ENCODE measurements at regions not wholly inside any gene's neighbourhood (a gene's known extent, or its start where the extent isn't known, plus 50 kb on each side); places are given as distances from the start of the nearest gene placed in this dataset.
"Not testable (repeated sequence)": the region's sequence is repeated elsewhere in the genome, so short reads cannot be mapped to it uniquely, and the experiment has no call there.

DNA sequence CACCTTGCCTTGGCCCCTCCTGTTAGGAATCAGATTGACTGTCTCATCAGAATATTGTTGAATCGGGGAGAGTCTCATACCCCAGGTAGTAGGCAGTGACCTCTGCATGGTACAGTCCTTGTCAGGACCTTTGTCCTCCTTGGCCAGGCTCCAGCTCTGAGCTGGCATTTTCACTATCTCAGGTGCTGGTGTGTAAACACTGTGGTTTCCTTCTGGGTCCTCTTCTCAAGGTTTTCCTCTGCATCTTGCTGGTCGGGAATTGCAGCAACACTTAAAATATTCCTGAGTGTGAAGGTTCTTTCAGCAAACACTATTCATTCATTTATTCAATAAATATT is 69.7 kb upstream of the TAMM41 start:
- DNase-seq (ENCODE audit: extremely low read depth, low read depth, low spot score), result not testable (repeated sequence)

DNA sequence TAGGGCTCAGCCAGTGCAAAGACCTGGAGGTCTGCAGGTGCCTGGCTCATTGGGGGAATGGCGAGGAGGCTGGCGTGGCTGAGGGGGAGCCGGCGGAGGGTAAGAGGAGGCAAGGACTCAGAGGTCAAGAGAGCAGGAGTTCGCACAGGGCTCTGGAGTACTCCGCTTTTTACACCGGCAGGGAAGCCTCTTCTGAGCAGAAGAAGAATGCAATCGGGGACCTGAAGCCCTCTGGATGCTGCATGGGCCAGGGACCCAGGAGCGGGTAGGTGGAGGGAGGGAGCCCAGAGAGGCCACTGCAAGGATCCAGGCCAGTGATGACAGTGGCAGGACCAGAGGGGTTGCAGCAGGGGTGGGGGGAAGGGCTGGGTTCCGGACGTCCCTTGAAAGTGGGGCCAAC is 70.4 kb upstream of the TAMM41 start:
- DNase-seq (ENCODE audit: extremely low read depth, low read depth, low spot score), result no peak

DNA sequence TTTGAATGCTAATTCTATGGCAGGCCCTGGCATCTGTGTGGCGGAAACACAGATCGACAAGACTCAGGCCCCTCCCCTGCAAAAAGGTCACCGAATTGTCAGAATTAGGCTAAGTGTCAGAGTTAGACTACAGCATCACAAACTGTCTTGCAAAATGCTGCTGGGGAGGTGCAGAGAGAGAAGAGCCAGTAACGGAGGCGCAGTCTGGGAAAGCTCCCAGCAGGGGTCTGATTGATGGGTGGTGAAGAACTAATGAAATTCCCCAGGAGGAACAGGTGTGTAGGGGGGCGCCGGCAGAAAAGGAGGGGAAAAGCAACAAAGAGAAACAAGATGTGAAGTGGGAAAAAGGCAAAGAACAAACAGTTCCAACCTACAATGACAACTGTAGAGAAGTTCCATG is 72.7 kb upstream of the TAMM41 start:
- DNase-seq (ENCODE audit: extremely low read depth, low read depth, low spot score), result no peak

DNA sequence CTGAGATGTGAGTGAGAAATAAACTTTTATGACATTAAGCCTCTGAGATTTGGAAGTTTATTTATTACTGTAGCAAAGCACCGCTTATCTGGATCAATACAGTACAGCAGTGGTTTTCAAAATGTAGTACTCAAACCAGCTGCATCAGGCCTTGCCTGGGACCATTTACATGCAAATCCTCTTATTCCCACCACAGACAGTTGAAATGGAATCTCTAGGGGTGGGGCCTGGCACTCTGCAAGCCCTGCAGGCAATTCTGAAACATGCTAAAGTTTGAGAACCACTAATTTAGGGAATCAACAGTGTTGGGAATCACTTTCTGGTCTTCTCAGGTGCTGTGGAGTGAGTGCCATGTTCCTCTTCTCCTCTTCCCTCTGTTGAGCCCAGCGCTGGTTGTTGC is 77.8 kb upstream of the TAMM41 start:
- DNase-seq (ENCODE audit: extremely low read depth, low read depth, low spot score), result no peak

DNA sequence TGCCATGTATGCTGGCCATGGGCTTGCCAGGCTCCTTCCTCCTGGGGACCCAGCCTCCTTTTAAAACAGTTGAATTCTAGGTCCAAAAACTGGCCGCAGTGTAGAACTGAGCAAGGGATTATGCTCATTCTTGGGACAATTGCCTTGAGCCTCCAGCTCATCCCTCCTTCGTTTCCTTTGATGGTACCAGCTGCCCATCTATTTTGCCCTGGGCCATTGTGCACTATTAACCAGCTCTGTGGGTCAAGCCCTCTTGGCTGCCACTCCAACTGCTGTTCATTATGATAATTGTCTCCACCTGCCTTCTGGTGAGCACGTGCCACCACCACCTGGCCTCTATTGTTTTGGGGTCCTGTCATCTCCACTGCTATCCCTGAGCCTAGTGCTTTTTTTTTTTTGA is 75.8 kb upstream of the SYN2 start:
- no peak for DNase-seq (ENCODE audit: extremely low read depth, low read depth, low spot score)

DNA sequence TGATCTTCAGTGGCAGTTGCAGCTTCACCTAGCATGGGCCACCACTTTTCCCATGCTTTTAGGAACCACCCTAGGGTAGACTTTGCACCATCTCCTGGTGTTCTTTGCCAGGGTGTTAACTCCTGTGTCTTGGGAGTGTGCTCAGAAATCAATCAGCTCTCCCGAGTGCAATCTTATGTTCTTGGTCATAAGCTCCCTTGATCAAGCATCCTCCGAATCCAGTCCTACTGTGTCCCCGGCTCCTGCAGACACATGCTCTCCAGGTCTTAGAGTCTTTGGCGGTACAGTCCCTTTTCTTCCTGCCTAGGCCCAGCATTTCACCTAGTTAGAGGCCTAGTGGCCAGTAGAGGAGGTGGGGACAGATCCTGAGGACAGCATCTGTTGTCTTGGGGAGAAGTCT is 74.7 kb upstream of the SYN2 start:
- no peak for DNase-seq (ENCODE audit: extremely low read depth, low read depth, low spot score)

DNA sequence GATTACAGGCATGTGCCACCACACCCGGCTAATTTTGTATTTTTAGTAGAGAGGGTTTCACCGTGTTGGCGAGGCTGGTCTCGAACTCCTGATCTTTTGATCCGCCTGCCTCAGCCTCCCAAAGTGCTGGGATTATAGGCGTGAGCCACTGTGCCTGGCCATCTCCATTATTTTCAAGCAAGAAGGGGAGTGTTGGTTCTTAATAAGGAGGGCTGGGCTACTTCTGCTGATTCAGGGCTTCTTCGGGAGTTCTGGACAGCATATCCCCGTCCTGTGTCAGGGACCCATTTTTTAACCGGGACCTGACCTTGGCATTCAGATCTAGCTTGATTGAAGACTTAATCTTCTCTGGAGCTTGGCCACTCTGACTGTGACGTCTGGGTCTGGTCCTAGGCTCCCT is 74.1 kb upstream of the SYN2 start:
- no peak for DNase-seq (ENCODE audit: extremely low read depth, low read depth, low spot score)

DNA sequence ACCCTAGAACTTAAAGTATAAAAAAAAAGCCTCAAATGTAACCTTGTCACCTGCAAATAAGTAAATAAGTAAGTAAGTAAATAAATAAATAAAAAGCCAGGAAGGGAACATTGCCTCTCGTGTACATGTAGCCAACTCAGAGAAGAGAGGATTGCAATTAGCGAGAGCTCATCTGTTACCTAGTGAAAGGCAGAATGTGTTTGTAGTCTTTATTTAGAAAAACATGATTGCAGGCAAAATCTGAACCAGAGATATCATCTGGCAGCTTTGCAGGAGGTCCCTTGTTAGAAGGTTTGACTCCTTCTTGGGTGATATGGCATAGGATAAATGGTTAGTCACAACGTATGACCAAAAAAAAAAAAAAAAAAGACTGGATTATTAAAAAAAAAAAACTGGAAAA is 71.6 kb upstream of the SYN2 start:
- DNase-seq (ENCODE audit: extremely low read depth, low read depth, low spot score), result no peak

DNA sequence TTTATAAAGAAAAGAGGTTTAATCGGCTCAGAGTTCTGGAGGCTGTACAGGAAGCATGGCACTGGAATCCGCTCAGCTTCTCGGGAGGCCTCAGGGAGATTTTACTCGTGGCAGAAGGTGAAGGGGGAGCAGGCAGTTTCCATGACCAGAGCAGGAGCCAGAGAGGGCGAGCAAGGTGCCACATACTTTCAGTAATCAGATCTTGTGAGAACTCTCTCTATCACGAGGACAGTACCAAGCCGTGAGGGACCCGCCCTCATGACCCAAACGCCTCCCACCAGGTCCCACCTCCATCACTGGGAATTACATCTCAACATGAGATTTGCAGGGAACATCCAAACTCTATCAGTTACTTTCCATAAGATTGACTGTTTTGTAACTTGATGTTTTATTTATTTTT is 70.7 kb upstream of the SYN2 start:
- DNase-seq (ENCODE audit: extremely low read depth, low read depth, low spot score), result no peak

DNA sequence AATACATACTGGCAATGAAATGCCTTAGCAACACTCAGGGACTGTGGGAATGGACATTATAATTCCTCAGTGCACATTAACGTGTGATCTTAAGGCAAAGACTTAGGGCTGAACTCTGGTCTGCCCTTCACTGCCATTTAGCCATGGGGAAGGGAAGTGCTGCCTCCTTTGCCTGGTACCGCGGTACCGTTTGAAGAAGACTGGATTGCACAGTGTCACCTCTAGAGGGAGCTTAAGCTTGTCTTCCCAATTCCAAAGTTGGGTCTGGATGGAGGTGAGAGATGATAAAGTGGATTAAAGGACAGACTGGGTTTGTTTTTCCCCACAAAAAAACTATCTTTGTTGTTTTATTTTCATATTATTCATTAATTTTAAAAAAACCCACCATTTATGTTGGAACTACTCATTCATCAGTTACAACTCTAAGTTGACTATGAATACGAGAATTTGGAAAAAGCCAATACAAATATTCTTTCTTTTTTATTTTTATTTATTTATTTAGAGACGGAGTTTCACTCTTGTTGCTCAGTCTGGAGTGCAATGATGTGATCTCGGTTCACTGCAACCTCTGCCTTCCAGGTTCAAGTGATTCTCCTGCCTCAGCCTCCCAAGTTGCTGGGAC is 60.0 kb upstream of the SYN2 start:
- peak; percentile 7 for DNase-seq (ENCODE audit: extremely low read depth, low read depth, low spot score)

DNA sequence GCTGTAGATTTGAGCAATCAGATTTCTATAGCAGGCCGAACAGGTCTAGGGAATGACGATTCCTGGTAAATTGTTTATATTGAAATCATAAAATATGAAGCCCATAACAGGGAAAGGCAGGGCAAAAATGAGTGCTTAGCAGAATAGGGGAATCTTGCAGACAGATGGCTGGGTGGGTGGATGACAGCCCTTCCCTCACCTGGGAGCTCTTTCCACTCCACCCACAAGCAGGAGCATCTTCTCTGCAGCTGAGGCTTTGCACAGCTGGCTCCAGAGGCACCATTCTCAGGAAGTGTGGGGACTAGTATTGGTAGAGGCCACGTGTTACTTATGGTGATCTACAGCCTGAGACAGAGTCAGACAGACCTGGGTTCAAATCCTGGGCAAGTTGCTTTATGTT is 55.9 kb upstream of the SYN2 start:
- DNase-seq (ENCODE audit: extremely low read depth, low read depth, low spot score), result no peak

DNA sequence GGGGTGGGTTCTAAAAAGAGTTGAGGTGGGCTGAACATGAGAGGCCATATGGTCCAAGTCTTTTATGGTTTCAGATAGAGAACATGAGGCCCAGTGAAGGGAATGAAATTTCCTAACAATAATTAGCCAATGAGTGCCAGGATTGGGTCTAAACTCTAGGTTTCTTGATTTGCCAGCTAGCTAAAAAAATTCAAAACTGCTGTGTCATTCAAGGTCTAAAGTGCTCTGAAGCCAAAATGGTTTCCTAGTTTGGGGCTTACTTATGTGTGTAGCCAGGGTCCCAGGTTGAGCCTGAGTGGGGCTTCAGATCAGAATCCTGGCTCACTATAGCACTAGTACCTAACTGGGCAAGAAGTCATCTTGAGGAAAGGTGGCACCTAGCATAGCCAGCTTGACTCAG is 55.3 kb upstream of the SYN2 start:
- DNase-seq (ENCODE audit: extremely low read depth, low read depth, low spot score), result no peak

DNA sequence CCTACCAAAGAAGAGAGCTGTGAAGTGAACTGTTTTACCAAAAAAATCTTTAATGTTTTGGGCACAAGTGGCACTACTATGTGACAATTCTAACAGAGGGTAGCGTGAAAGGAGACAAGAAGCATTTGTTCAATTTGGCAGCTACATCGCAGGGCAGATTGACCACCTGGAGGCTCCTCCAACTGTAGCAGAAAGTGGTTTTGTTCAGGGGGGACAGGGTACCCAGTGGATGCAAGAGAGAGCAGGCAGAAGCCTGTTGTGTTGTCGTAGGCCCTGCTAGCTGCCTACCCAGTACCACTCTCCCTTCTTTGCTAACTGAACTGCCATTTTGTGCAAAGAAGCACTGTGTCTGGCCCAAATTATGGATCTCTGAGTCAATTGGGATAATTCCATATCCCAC is 54.8 kb upstream of the SYN2 start:
- DNase-seq (ENCODE audit: extremely low read depth, low read depth, low spot score), result no peak

DNA sequence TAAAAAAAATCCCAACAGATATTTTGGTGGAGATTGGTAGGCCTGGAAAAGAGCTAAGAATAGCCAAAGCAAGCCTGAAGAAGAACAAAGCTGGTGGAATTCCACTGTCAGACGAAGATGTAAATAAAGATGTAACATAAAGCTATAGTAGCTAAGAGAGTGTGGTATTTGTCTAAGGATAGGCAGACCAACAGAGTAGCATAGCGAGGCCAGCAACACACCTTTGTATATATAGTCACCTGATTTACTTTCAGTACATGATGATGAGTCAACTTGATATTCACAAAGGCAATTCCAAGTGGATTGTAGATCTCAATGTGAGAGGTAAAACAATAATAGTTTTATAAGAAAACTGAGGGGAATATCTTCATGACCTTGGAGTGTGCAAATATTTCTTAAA is 53.6 kb upstream of the SYN2 start:
- no peak for DNase-seq (ENCODE audit: extremely low read depth, low read depth, low spot score)

DNA sequence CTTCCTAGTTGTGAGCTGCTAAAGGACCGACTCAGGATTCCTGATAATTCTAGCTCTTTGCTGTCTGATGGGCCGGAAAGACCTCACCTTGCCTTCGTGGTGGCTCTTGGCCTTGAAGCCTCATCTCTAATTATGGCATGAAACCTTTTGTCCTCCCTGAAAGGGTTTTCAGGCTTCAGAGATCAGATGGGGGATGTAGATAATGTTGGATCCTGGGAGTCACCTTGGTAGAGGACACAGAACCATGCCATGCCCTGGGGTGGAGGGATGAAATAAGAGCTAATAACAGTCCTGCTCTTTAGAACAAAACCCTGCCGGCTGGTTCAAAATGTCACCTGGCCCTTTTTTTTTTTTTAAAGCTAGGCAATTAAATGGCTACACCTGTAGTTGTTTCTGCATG is 50.8 kb upstream of the SYN2 start:
- DNase-seq (ENCODE audit: extremely low read depth, low read depth, low spot score), result no peak

DNA sequence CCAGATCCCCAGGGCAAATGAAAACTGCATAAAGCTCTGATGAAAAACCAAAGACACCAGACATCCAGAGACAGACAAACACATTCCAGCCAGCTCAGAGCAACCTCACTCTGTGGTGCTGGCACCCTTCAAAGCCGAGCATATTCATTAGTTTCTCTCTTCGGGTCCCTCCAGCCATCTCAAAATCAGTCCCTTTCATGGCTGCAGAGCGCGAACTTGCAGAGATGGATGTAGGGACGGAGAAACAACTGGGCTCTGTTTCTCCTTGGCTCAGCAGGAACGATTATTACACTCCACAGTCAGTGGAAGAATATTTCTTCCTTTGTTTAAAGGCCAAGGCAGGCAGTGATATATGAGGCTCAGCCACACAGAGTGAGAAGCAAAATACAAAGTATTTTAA is 50.4 kb upstream of the SYN2 start:
- DNase-seq (ENCODE audit: extremely low read depth, low read depth, low spot score), result no peak

DNA sequence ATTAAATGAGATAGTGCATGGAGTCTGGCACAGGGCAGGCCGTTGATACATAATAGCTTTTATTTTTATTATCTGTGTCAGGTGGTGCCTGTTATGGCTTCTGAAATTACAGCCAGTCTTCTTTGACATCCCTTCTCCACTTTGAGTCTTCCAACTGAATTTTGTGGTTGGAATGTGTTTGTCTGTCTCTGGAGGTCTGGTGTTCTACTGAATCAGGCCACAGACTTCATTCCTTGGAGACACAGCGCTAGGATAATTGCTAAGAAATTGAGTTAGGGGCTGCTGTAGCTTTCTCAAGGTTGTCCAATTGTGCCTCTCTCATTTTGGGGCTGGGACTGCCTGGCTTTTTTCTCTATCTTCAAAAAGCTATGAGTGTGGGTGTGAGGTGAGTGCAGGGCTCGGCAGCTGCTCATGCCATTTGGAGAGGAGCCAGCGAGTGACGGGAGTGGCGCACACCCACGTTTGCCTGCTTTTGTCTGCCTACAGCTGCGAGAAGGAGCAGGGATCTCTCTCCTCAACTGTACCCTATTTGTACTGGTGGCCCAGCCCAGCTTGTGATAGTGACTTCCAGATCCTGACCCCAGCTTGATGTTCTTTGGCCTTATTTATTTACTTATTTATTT is 49.8 kb upstream of the SYN2 start:
- DNase-seq (ENCODE audit: extremely low read depth, low read depth, low spot score), result no peak
